IMR-90 (cell line): ENCODE measurements at regions not wholly inside any gene's neighbourhood (a gene's known extent, or its start where the extent isn't known, plus 50 kb on each side); places are given as distances from the start of the nearest gene placed in this dataset.

ENCODE experiments used
- ATAC-seq: fragments of 200-7000 bp; cut with Tn5 transposase; 2 replicates; pipeline ENCODE4 v1.9.1; 2020; ENCODE audit warnings: low read depth, mild to moderate bottlenecking, moderate library complexity
- BruUV-seq: library from RNA; stranded (reverse); fragments of 400-500 nt; replicated peaks from 2 replicates; lab custom pipeline; 2021; lab: Mats Ljungman, UMichigan
- CTCF ChIA-PET: fragments of 300-600 bp; formaldehyde crosslinking; extraction: SDS; loops from one replicate; lab custom pipeline; 2021; ENCODE audit warnings: antibody characterized with exemption; lab: Yijun Ruan, JAX
- POLR2A ChIA-PET: fragments of 300-600 bp; sonication (Branson Sonifier 250); formaldehyde crosslinking; loops from one replicate; lab custom pipeline; 2022; ENCODE audit warnings: antibody characterized with exemption; ENCODE audit not compliant: unreplicated experiment; lab: Charles Lee
- DNase-seq: peaks from one replicate; pipeline ENCODE4 v3.0.0; 2013
- H2AFZ ChIP-seq: replicated peaks from 2 replicates; pipeline ENCODE3; 2013; ENCODE audit warnings: low read length, mild to moderate bottlenecking; ENCODE audit not compliant: poor library complexity
- H2AK5ac ChIP-seq: 2 replicates; pipeline ENCODE4 v1.6.1; 2013; ENCODE audit warnings: low read depth, low read length, inconsistent platforms
- H2AK9ac ChIP-seq: replicated peaks from 2 replicates; pipeline ENCODE3; 2013; ENCODE audit warnings: mild to moderate bottlenecking, low read depth, low read length, moderate library complexity; ENCODE audit not compliant: poor library complexity
- H2BK120ac ChIP-seq: 2 replicates; pipeline ENCODE4 v1.6.1; 2013; ENCODE audit warnings: low read depth, low read length, inconsistent platforms
- H2BK15ac ChIP-seq: 3 replicates; pipeline ENCODE4 v1.6.1; 2013; ENCODE audit warnings: low read depth, low read length, inconsistent platforms
- H2BK20ac ChIP-seq: 2 replicates; pipeline ENCODE4 v1.6.1; 2013; ENCODE audit warnings: low read depth, mild to moderate bottlenecking, inconsistent platforms, low read length, moderate library complexity
- H2BK5ac ChIP-seq: 2 replicates; pipeline ENCODE4 v1.6.1; 2013; ENCODE audit warnings: mild to moderate bottlenecking, low read depth, low read length, inconsistent platforms; ENCODE audit not compliant: poor library complexity, severe bottlenecking
- H3K14ac ChIP-seq: replicated peaks from 2 replicates; pipeline ENCODE4 v1.6.1; 2013; ENCODE audit warnings: low read depth, low read length, inconsistent platforms
- H3K18ac ChIP-seq: 2 replicates; pipeline ENCODE4 v1.6.1; 2013; ENCODE audit warnings: low read depth, low read length, control low read depth
- H3K23ac ChIP-seq: 2 replicates; pipeline ENCODE4 v1.6.1; 2013; ENCODE audit warnings: low read depth, low read length, inconsistent platforms
- H3K27ac ChIP-seq: 2 replicates; pipeline ENCODE4 v1.5.1; 2013; ENCODE audit warnings: mild to moderate bottlenecking, control low read depth, low read length; ENCODE audit not compliant: insufficient read depth
- H3K27me3 ChIP-seq: 2 replicates; pipeline ENCODE4 v1.6.1; 2013; ENCODE audit warnings: low read length; ENCODE audit not compliant: control insufficient read depth, insufficient read depth
- H3K36me3 ChIP-seq: 2 replicates; pipeline ENCODE4 v1.6.1; 2013; ENCODE audit warnings: low read length, mixed read lengths; ENCODE audit not compliant: control insufficient read depth, insufficient read depth
- H3K4ac ChIP-seq: 2 replicates; pipeline ENCODE4 v1.6.1; 2013; ENCODE audit warnings: low read depth, low read length, inconsistent platforms
- H3K4me1 ChIP-seq: 2 replicates; pipeline ENCODE4 v1.6.1; 2013; ENCODE audit warnings: low read length, mixed read lengths; ENCODE audit not compliant: control insufficient read depth, insufficient read depth
- H3K4me2 ChIP-seq: 2 replicates; pipeline ENCODE4 v1.6.1; 2013; ENCODE audit warnings: low read depth, mild to moderate bottlenecking, control low read depth, low read length, moderate library complexity
- H3K4me3 ChIP-seq: 2 replicates; pipeline ENCODE4 v1.5.1; 2013; ENCODE audit warnings: low read depth, mild to moderate bottlenecking, control low read depth, low read length, moderate library complexity; ENCODE audit not compliant: insufficient read depth
- H3K56ac ChIP-seq: 2 replicates; pipeline ENCODE4 v1.6.1; 2013; ENCODE audit warnings: low read length, inconsistent platforms; ENCODE audit not compliant: insufficient read depth; ENCODE audit errors: extremely low read depth
- H3K79me1 ChIP-seq, 2 experiments: 2 replicates each; pipeline ENCODE4 v1.6.1; 2013; ENCODE audit warnings: low read length in 2 of 2, inconsistent platforms in 1 of 2, low read depth in 1 of 2
- H3K9ac ChIP-seq: 2 replicates; pipeline ENCODE4 v1.6.1; 2013; ENCODE audit warnings: low read depth, low read length, control low read depth
- H3K9me1 ChIP-seq: 2 replicates; pipeline ENCODE4 v1.6.1; 2013; ENCODE audit warnings: low read length, inconsistent platforms; ENCODE audit not compliant: insufficient read depth
- H3K9me3 ChIP-seq: 2 replicates; pipeline ENCODE4 v1.6.1; 2013; ENCODE audit warnings: low read length; ENCODE audit not compliant: control insufficient read depth, insufficient read depth
- H4K20me1 ChIP-seq: 2 replicates; pipeline ENCODE4 v1.6.1; 2013; ENCODE audit warnings: low read length, inconsistent platforms; ENCODE audit not compliant: insufficient read depth
- H4K5ac ChIP-seq: 2 replicates; pipeline ENCODE4 v1.6.1; 2013; ENCODE audit warnings: mild to moderate bottlenecking, low read depth, low read length, control low read depth
- H4K8ac ChIP-seq, 2 experiments: 2 replicates each; pipeline ENCODE4 v1.6.1; 2013; ENCODE audit warnings: low read depth in 2 of 2, low read length in 2 of 2, control low read depth in 1 of 2, inconsistent platforms in 1 of 2
- H4K91ac ChIP-seq: 2 replicates; pipeline ENCODE4 v1.6.1; 2013; ENCODE audit warnings: low read depth, low read length, inconsistent platforms; ENCODE audit not compliant: insufficient read depth
- BHLHE40 ChIP-seq: fragments of 150-350 bp; IDR thresholded peaks from 2 replicates; pipeline ENCODE4 v1.6.1; 2016; ENCODE audit warnings: mild to moderate bottlenecking, low read depth, low read length
- CEBPB ChIP-seq: IDR thresholded peaks from 2 replicates; pipeline ENCODE4 v1.6.1; 2012; ENCODE audit warnings: low read depth, low read length, improper control_type of control experiment
- CHD1 ChIP-seq: IDR thresholded peaks from 2 replicates; pipeline ENCODE4 v1.6.1; 2012; ENCODE audit warnings: low read depth, low read length, improper control_type of control experiment
- FOS ChIP-seq: fragments of 150-350 bp; IDR thresholded peaks from 2 replicates; pipeline ENCODE4 v1.6.1; 2016; ENCODE audit warnings: low read depth, low read length
- MAFK ChIP-seq: IDR thresholded peaks from 2 replicates; pipeline ENCODE4 v1.6.1; 2012; ENCODE audit warnings: low read depth, low read length, improper control_type of control experiment
- MAZ ChIP-seq: IDR thresholded peaks from 2 replicates; pipeline ENCODE4 v1.6.1; 2012; ENCODE audit warnings: low read depth, mild to moderate bottlenecking, low read length, improper control_type of control experiment, moderate library complexity, borderline replicate concordance
- MXI1 ChIP-seq: IDR thresholded peaks from 2 replicates; pipeline ENCODE4 v1.6.1; 2012; ENCODE audit warnings: low read depth, mild to moderate bottlenecking, low read length, moderate library complexity, borderline replicate concordance
- NFE2L2 ChIP-seq: fragments of 150-350 bp; IDR thresholded peaks from 2 replicates; pipeline ENCODE4 v1.6.1; 2016; ENCODE audit warnings: low read depth, mild to moderate bottlenecking, low read length
- RAD21 ChIP-seq: IDR thresholded peaks from 2 replicates; pipeline ENCODE4 v1.6.1; 2012; ENCODE audit warnings: low read length, improper control_type of control experiment
- RFX5 ChIP-seq: IDR thresholded peaks from 2 replicates; pipeline ENCODE4 v1.8.0; 2012; ENCODE audit warnings: low read depth, mild to moderate bottlenecking, low read length, moderate library complexity
- SMC3 ChIP-seq: fragments of 150-350 bp; IDR thresholded peaks from 2 replicates; pipeline ENCODE4 v1.6.1; 2016; ENCODE audit warnings: low read depth, mild to moderate bottlenecking, antibody characterized with exemption, low read length, moderate library complexity
- WGBS, 2 experiments: methylation state at CpG; one replicate each; pipeline versions ENCODE4 v1.1.5 to v1.1.7; 2013; ENCODE audit warnings: missing lambda C conversion rate in 2 of 2; ENCODE audit not compliant: insufficient read length in 1 of 2; ENCODE audit errors: extremely low coverage in 2 of 2; 5-methylcytosine and 5-hydroxymethylcytosine counted together
- dilution Hi-C: fragments of 300-500 bp; cut with HindIII; formaldehyde crosslinking; loops from one replicate; pipeline ENCODE4 v1.14.3; 2018; ENCODE audit warnings: low sequenced_read_pairs; ENCODE audit not compliant: unreplicated experiment
- in situ Hi-C: fragments of 300-500 bp; cut with MboI; formaldehyde crosslinking; loops from 3 replicates; pipeline ENCODE4 v1.14.3; 2019; ENCODE audit warnings: low sequenced_read_pairs, inconsistent platforms, mixed read lengths
- intact Hi-C: fragments of 100-400 bp; cut with micrococcal nuclease; formaldehyde crosslinking; loops from 2 replicates; pipeline ENCODE4 v1.10.0; 2022
- TF ChIP-seq, protein P1 (sequence below): conservative IDR thresholded peaks from 2 replicates; pipeline ENCODE4 v1.5.1; 2012; ENCODE audit warnings: mild to moderate bottlenecking, low read depth, low read length, improper control_type of control experiment
- TF ChIP-seq, protein P2 (sequence below): fragments of 150-350 bp; IDR thresholded peaks from 2 replicates; pipeline ENCODE4 v1.6.1; 2016; ENCODE audit warnings: low read depth, mild to moderate bottlenecking, low read length, moderate library complexity, borderline replicate concordance

DNA sequence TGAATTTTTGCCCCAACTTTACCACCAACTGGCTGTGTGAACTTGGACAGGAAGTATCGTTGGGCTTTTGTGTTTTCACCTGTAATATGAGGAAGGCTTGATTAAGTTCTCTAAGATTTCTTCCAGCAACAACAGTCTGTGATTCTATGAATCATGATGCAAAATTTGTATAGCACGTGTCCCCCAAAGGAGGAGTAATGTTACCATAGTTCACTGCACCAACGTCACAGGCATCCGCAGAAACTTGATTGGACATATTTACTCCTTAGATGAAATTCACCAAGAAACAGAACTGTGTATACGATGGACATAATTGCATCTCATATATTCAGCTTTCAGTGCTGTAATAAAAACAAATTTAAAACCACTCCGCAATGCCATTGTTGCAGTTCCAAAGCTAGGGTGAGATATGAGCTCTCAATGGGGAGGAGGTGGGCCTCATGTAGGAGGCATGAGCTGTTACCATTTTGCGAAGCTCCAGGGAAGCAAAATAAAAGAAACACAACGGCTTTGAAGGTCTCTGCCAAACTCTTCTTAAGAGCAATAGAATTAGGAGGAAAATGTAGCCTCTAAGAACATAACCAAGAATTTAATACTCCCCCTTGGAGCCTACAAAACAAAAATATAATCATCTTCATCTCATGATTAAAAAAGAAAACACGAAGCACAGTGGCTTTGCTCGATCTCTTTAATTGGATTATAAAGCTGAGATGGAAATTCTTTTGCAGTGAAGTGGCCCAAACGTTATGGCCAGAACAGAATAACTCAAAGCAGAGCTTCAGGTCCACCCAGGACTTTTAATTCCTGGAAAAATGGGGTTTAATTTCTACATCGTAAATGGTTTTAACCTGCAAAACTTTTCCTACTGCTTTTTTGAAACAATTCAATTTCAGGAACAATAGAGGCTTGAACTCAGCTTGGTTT, 80.7 kb downstream of the CHST2 start:
- Histone ChIP-seq H3K23ac (0 out of 2 replicates have a peak overlapping the region, but pooled peaks have one; percentile 51), H3K14ac (no peak overlapping the region), H2BK5ac (no peak overlapping the region), H3K18ac (no peak overlapping the region), H4K20me1 (no peaks in the 10 kb centered on the region), H3K79me1 (no peaks in the 10 kb centered on the region), H3K4me3 (no peak overlapping the region), H3K9me3 (no peaks in the 10 kb centered on the region), H2AK5ac (no peak overlapping the region), H3K4ac (no peak overlapping the region), H2AFZ (no peak overlapping the region), H3K9me1 (no peaks in the 10 kb centered on the region), H3K56ac (no peak overlapping the region), H2BK15ac (no peak overlapping the region), H3K27me3 (no peaks in the 10 kb centered on the region), H3K36me3 (no peaks in the 10 kb centered on the region), H3K4me1 (0 out of 2 replicates have a peak, but pooled peaks cover 1% of the 10 kb centered on the region), H3K9ac (no peak overlapping the region), H2AK9ac (no peak overlapping the region), H4K91ac (no peak overlapping the region), H3K4me2 (no peak overlapping the region), H2BK120ac (no peak overlapping the region), H4K5ac (no peak overlapping the region), H3K27ac (no peak overlapping the region), H4K8ac (no peak overlapping the region), H2BK20ac (no peak overlapping the region)
- ChIA-PET POLR2A (no interaction called here), CTCF (interaction anchor here (0.6 kb wide), 3 partner anchors 12 to 964 kb away, joined by 3 to 5 read pairs (median 3); no protein-coding TSS in a partner anchor)
- no peak for DNase-seq
- BruUV-seq, result no TSS peak
- dilution Hi-C loops (no loop called here), intact Hi-C loops (no loop called here), in situ Hi-C loops (no loop called here)
- 93% methylated on average over 3 of the region's 12 CpGs; no CpG with 5 or more reads in 1 of the 2 experiments for WGBS, 2 experiments
- no peak for TF ChIP-seq FOS
- no peak for TF ChIP-seq RFX5
- no peak for TF ChIP-seq SMC3
- TF ChIP-seq BHLHE40, result no peak
- no peak for TF ChIP-seq MAZ
- TF ChIP-seq, protein P1, sequence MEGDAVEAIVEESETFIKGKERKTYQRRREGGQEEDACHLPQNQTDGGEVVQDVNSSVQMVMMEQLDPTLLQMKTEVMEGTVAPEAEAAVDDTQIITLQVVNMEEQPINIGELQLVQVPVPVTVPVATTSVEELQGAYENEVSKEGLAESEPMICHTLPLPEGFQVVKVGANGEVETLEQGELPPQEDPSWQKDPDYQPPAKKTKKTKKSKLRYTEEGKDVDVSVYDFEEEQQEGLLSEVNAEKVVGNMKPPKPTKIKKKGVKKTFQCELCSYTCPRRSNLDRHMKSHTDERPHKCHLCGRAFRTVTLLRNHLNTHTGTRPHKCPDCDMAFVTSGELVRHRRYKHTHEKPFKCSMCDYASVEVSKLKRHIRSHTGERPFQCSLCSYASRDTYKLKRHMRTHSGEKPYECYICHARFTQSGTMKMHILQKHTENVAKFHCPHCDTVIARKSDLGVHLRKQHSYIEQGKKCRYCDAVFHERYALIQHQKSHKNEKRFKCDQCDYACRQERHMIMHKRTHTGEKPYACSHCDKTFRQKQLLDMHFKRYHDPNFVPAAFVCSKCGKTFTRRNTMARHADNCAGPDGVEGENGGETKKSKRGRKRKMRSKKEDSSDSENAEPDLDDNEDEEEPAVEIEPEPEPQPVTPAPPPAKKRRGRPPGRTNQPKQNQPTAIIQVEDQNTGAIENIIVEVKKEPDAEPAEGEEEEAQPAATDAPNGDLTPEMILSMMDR, result no peak
- no peak for TF ChIP-seq RAD21
- TF ChIP-seq, protein P2, sequence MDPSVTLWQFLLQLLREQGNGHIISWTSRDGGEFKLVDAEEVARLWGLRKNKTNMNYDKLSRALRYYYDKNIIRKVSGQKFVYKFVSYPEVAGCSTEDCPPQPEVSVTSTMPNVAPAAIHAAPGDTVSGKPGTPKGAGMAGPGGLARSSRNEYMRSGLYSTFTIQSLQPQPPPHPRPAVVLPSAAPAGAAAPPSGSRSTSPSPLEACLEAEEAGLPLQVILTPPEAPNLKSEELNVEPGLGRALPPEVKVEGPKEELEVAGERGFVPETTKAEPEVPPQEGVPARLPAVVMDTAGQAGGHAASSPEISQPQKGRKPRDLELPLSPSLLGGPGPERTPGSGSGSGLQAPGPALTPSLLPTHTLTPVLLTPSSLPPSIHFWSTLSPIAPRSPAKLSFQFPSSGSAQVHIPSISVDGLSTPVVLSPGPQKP, result no peak
- no peak for TF ChIP-seq NFE2L2
- no peak for TF ChIP-seq CHD1
- no peak for TF ChIP-seq MAFK
- TF ChIP-seq MXI1, result no peak
- no peak for TF ChIP-seq CEBPB
- no peak for ATAC-seq
